Psoas muscle (tissue), 7 donors: ENCODE measurements at regions not wholly inside any gene's neighbourhood (a gene's known extent, or its start where the extent isn't known, plus 50 kb on each side); places are given as distances from the start of the nearest gene placed in this dataset.

Source experiments
- ATAC-seq, 4 donors: fragments of 200-7000 bp; cut with Tn5 transposase; one replicate each; pipeline ENCODE4 v1.9.1; 2020; ENCODE audit warnings: moderate library complexity in 3 of 4, mild to moderate bottlenecking in 2 of 4
- DNase-seq, 2 donors: peaks; one replicate each; pipeline ENCODE4 v3.0.0-alpha.2; 2020
- H3K27ac ChIP-seq: fragments of 200-600 bp; one replicate; pipeline ENCODE4 v1.8.0; 2022
- H3K27me3 ChIP-seq, 3 donors: fragments of 200-600 bp in 1 of 3; one replicate each; pipeline versions ENCODE4 v1.6.1 to v1.8.0; 2013 to 2022; ENCODE audit warnings: low read length in 2 of 3, mild to moderate bottlenecking in 2 of 3, moderate library complexity in 1 of 3; ENCODE audit not compliant: insufficient read depth in 3 of 3
- H3K36me3 ChIP-seq, 2 donors: fragments of 200-600 bp in 1 of 2; one replicate each; pipeline versions ENCODE4 v1.6.1 to v1.8.0; 2013 to 2022; ENCODE audit warnings: low read depth in 1 of 2, mild to moderate bottlenecking in 1 of 2, moderate library complexity in 1 of 2; ENCODE audit not compliant: insufficient read depth in 1 of 2
- H3K4me1 ChIP-seq: fragments of 200-600 bp; one replicate; pipeline ENCODE4 v1.8.0; 2022
- H3K4me3 ChIP-seq: fragments of 200-600 bp; one replicate; pipeline ENCODE4 v1.8.0; 2022; ENCODE audit warnings: mild to moderate bottlenecking
- H3K9me3 ChIP-seq: fragments of 200-600 bp; one replicate; pipeline ENCODE4 v1.8.0; 2022
- WGBS, 3 donors: extraction: QIAGEN DNeasy Blood & Tissue Kit; methylation state at CpG; one replicate each; pipeline versions ENCODE4 v1.1.6 to v1.1.7; 2013; 5-methylcytosine and 5-hydroxymethylcytosine counted together
- intact Hi-C, 2 donors: fragments of 100-400 bp; cut with DNase I; formaldehyde crosslinking; loops; one replicate each; pipeline versions ENCODE4 v1.11.0 to v1.14.2; 2022
- TF ChIP-seq, protein P1 (sequence below): fragments of 200-600 bp; IDR thresholded peaks from one replicate; pipeline ENCODE4 v1.8.0; 2022; ENCODE audit warnings: antibody characterized with exemption
- donor health status: healthy with polysubstance abuse.
- donor health status: DM: no; HTN: no; CAD: no; lungs with moderate emphysema.
- donor health status: Bipolar disorder and iron deficiency.
- donor health status: healthy.
- donor health status: DM: yes; HTN: yes; CAD: no.
- donor health status: DM: no; HTN: no; CAD: no.
- donor health status: DM: yes; HTN: yes; CAD: no.

DNA sequence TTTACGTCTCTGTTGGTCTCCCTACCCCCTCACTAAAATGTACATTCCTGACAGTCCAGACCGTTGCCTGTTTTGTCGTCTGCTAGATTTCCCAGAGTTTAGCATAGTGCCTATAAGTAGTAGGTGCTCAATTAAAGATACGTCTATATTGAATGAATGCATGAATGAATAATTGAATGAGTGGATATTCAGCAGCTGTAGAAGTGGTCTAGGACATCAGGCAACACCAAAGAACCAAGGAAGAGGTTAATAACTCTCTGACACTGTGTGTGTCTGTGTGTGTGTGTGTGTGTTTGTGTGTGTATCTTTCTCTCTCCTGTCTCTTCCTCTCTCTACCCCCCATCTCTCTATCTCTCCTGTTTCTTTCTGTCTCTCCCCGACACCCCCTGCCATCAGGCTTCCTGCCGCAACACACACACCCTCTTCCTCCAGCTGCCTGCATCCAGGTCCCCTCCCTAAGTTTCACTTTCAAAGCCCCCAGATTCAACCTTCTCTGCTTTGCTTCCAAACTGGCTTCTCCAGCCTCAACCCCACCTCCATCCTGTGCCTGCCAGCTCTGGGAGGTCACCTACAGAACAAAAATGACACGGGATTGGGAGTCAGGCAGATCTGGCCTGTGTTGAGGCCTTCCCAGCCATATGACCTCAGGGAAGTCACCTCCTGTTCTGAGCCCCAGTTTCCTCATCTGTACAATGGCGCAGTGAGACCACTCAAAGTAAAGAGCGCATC lies 119.9 kb upstream of the NCOR2 start:
- H3K36me3 ChIP-seq = no peaks in the 10 kb centered on the region
- H3K4me3 ChIP-seq = no peak overlapping the region
- intact Hi-C loops = loop anchor here in 1 of 2 donors (5.0 kb wide), 1 partner anchor 845 kb away; no protein-coding TSS in a partner anchor
- H3K4me1 ChIP-seq = peaks cover 35% of the 10 kb centered on the region
- peaks cover 2% of the 10 kb centered on the region for H3K9me3 ChIP-seq
- ATAC-seq (no peak), DNase-seq (no peak)
- WGBS, 3 donors = 69 to 82% (median 75%) methylated on average over 9 of the region's 9 CpGs
- H3K27ac ChIP-seq = peak overlapping the region; percentile 55
- TF ChIP-seq, protein P1, sequence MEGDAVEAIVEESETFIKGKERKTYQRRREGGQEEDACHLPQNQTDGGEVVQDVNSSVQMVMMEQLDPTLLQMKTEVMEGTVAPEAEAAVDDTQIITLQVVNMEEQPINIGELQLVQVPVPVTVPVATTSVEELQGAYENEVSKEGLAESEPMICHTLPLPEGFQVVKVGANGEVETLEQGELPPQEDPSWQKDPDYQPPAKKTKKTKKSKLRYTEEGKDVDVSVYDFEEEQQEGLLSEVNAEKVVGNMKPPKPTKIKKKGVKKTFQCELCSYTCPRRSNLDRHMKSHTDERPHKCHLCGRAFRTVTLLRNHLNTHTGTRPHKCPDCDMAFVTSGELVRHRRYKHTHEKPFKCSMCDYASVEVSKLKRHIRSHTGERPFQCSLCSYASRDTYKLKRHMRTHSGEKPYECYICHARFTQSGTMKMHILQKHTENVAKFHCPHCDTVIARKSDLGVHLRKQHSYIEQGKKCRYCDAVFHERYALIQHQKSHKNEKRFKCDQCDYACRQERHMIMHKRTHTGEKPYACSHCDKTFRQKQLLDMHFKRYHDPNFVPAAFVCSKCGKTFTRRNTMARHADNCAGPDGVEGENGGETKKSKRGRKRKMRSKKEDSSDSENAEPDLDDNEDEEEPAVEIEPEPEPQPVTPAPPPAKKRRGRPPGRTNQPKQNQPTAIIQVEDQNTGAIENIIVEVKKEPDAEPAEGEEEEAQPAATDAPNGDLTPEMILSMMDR = no peak
- H3K27me3 ChIP-seq = no peaks in the 10 kb centered on the region

- Histone ChIP-seq H3K4me1 (peaks cover 41% of the 10 kb centered on the region), H3K4me3 (no peak overlapping the region), H3K9me3 (no peaks in the 10 kb centered on the region), H3K36me3 (no peaks in the 10 kb centered on the region), H3K27ac (peak overlapping the region; percentile 41), H3K27me3 (no peaks in the 10 kb centered on the region)
- no peak for DNase-seq
- intact Hi-C loops = loop anchor here in 1 of 2 donors (5.0 kb wide), 1 partner anchor 844 kb away; no protein-coding TSS in a partner anchor
- no peak for ATAC-seq
- 87 to 94% (median 87%) methylated on average over 9 of the region's 9 CpGs for WGBS, 3 donors
- TF ChIP-seq, protein P1 = no peak
These were observed 119.2 kb upstream of the NCOR2 start for GRCh38 chr12:124686370-124687173.

GRCh38 chr12:124685689-124686369 lies 118.4 kb upstream of the NCOR2 start:
- TF ChIP-seq, protein P1 = no peak
- peak in 1 of 4 donors; percentile 38 for ATAC-seq
- peak overlapping the region; percentile 64 for H3K27ac ChIP-seq
- intact Hi-C loops = loop anchor here in 1 of 2 donors (5.0 kb wide), 1 partner anchor 844 kb away; no protein-coding TSS in a partner anchor
- no peaks in the 10 kb centered on the region for H3K9me3 ChIP-seq
- 41 to 46% (median 45%) methylated on average over 18 of the region's 18 CpGs for WGBS, 3 donors
- peaks cover 43% of the 10 kb centered on the region for H3K4me1 ChIP-seq
- DNase-seq = no peak
- no peaks in the 10 kb centered on the region for H3K27me3 ChIP-seq
- no peaks in the 10 kb centered on the region for H3K36me3 ChIP-seq
- H3K4me3 ChIP-seq = peak overlapping the region; percentile 39

- Histone ChIP-seq H3K36me3 (no peaks in the 10 kb centered on the region), H3K9me3 (no peaks in the 10 kb centered on the region), H3K27me3 (no peaks in the 10 kb centered on the region), H3K4me3 (peak overlapping the region; percentile 39), H3K4me1 (peaks cover 43% of the 10 kb centered on the region), H3K27ac (peak overlapping the region; percentile 64)
- TF ChIP-seq, protein P1 = no peak
- peak in 3 of 4 donors; percentile 12 to 36 (median 35) for ATAC-seq
- intact Hi-C loops = loop anchor here in 1 of 2 donors (5.0 kb wide), 3 partner anchors 62 to 843 kb away; partner anchors contain the start of gene NCOR2
- no peak for DNase-seq
- WGBS, 3 donors = 19 to 31% (median 20%) methylated on average over 18 of the region's 18 CpGs
These were observed 117.7 kb upstream of the NCOR2 start for GRCh38 chr12:124684971-124685688.
